Fibroblast of lung (primary cell): ENCODE measurements at regions not wholly inside any gene's neighbourhood (a gene's known extent, or its start where the extent isn't known, plus 50 kb on each side); places are given as distances from the start of the nearest gene placed in this dataset.

Experiments used
- DNase-seq, 2 donors: peaks; one replicate each; pipeline versions ENCODE4 v3.0.0 to v3.0.0-alpha.2; 2010; ENCODE audit warnings: low read depth in 2 of 2
- H2AFZ ChIP-seq: 2 replicates; pipeline ENCODE4 v1.5.1; 2012; ENCODE audit warnings: low read length, control low read depth, inconsistent platforms
- H3K27ac ChIP-seq: 2 replicates; pipeline ENCODE4 v1.5.1; 2011; ENCODE audit warnings: low read length, control low read depth; ENCODE audit not compliant: insufficient read depth
- H3K27me3 ChIP-seq: 2 replicates; pipeline ENCODE4 v1.5.1; 2011; ENCODE audit warnings: mild to moderate bottlenecking, low read length; ENCODE audit not compliant: control insufficient read depth, insufficient read depth
- H3K36me3 ChIP-seq: 2 replicates; pipeline ENCODE4 v1.5.1; 2011; ENCODE audit warnings: low read length; ENCODE audit not compliant: control insufficient read depth, insufficient read depth
- H3K4me1 ChIP-seq: 2 replicates; pipeline ENCODE4 v1.5.1; 2011; ENCODE audit warnings: low read length; ENCODE audit not compliant: control insufficient read depth, insufficient read depth; ENCODE audit errors: extremely low read depth
- H3K4me2 ChIP-seq: 2 replicates; pipeline ENCODE4 v1.5.1; 2011; ENCODE audit warnings: low read length, control low read depth; ENCODE audit not compliant: insufficient read depth; ENCODE audit errors: extremely low read depth
- H3K4me3 ChIP-seq, 4 experiments: fragments of 200-600 bp in 1 of 4; sonication (generic) in 1 of 4; replicated peaks in 1 of 4; 2 replicates each; pipeline ENCODE4 v1.5.1; 2011 to 2016; ENCODE audit warnings: low read length in 4 of 4, low read depth in 3 of 4, mild to moderate bottlenecking in 3 of 4, control low read depth in 2 of 4, inconsistent platforms in 1 of 4, mixed read lengths in 1 of 4; ENCODE audit not compliant: insufficient read depth in 1 of 4; ENCODE audit errors: control extremely low read depth in 1 of 4
- H3K79me2 ChIP-seq: 2 replicates; pipeline ENCODE4 v1.5.1; 2012; ENCODE audit warnings: mild to moderate bottlenecking, low read length, inconsistent platforms; ENCODE audit not compliant: control insufficient read depth, insufficient read depth
- H3K9ac ChIP-seq: 2 replicates; pipeline ENCODE4 v1.5.1; 2011; ENCODE audit warnings: mild to moderate bottlenecking, low read length, control low read depth; ENCODE audit not compliant: insufficient read depth
- H3K9me3 ChIP-seq: 2 replicates; pipeline ENCODE4 v1.5.1; 2012; ENCODE audit warnings: low read depth, low read length; ENCODE audit not compliant: control insufficient read depth, insufficient read depth
- H4K20me1 ChIP-seq: 2 replicates; pipeline ENCODE4 v1.5.1; 2011; ENCODE audit warnings: low read length; ENCODE audit not compliant: control insufficient read depth, insufficient read depth; ENCODE audit errors: extremely low read depth
- CTCF ChIP-seq, 2 donors: IDR thresholded peaks in 1 of 2; conservative IDR thresholded peaks in 1 of 2; 1 replicate in 1 of 2; 2 replicates in 1 of 2; pipeline ENCODE4 v1.5.1; 2011 to 2012; ENCODE audit warnings: low read length in 2 of 2, control low read depth in 1 of 2, inconsistent platforms in 1 of 2, low read depth in 1 of 2, mild to moderate bottlenecking in 1 of 2
- EZH2 ChIP-seq: IDR thresholded peaks from 2 replicates; pipeline ENCODE4 v1.5.1; 2012; ENCODE audit warnings: low read length, control low read depth, mild to moderate bottlenecking; ENCODE audit errors: missing control alignments

- H3K9me3 ChIP-seq: no peaks in the 10 kb centered on the region
These were observed 155.7 kb upstream of the STEAP1 start for GRCh38 chr7:89998554-89998953.

DNA sequence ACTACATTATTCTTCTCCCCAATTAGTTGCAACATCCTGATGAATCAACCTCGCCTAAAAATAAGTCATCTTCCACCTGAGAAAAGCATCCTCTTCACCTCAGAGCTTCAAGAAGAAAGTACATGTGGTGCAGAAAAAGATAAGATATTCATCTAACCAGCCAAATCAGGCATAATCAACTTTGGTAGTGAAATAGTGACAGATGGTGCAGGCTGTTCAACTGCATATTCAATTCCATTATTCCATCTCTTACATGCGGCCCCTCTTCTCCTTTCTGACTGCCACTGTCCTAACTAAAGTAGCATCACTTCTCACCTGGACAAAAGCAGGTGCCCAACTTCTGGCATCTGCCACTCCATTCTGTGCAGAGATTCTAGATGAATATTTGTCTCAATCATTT lies 148.4 kb upstream of the STEAP1 start:
- Histone ChIP-seq H3K4me1 (no peaks in the 10 kb centered on the region), H2AFZ (no peak overlapping the region), H4K20me1 (no peaks in the 10 kb centered on the region), H3K9ac (no peak overlapping the region), H3K79me2 (no peaks in the 10 kb centered on the region), H3K36me3 (no peaks in the 10 kb centered on the region), H3K4me2 (no peak overlapping the region), H3K4me3 (no peak overlapping the region), H3K27ac (no peak overlapping the region), H3K9me3 (no peaks in the 10 kb centered on the region), H3K27me3 (no peaks in the 10 kb centered on the region)
- TF ChIP-seq CTCF (conservative IDR thresholded peaks at IDR 0.05 in 1 of 2, IDR thresholded peaks at IDR 0.05 in 1 of 2; ENCODE audit: low read depth in 1 of 2, low read length in 2 of 2) (no peak), EZH2 (no peak)
- no peak for DNase-seq

More at GRCh38 chr7:89998554-89998953, 155.7 kb upstream of the STEAP1 start:
- Histone ChIP-seq H4K20me1 (no peaks in the 10 kb centered on the region), H3K9ac (no peak overlapping the region), H3K4me2 (no peak overlapping the region), H3K4me1 (no peaks in the 10 kb centered on the region), H3K79me2 (no peaks in the 10 kb centered on the region), H3K4me3 (no peak overlapping the region), H3K27ac (no peak overlapping the region), H2AFZ (no peak overlapping the region), H3K36me3 (no peaks in the 10 kb centered on the region), H3K27me3 (no peaks in the 10 kb centered on the region)
- DNase-seq: no peak
- TF ChIP-seq EZH2 (no peak), CTCF (conservative IDR thresholded peaks at IDR 0.05 in 1 of 2, IDR thresholded peaks at IDR 0.05 in 1 of 2; ENCODE audit: low read depth in 1 of 2, low read length in 2 of 2) (no peak)

- H3K4me1 ChIP-seq: no peaks in the 10 kb centered on the region
- no peak for DNase-seq
- TF ChIP-seq CTCF (conservative IDR thresholded peaks at IDR 0.05 in 1 of 2, IDR thresholded peaks at IDR 0.05 in 1 of 2; ENCODE audit: low read depth in 1 of 2, low read length in 2 of 2): no peak
- no peak for TF ChIP-seq EZH2
- H3K4me3 ChIP-seq: no peak overlapping the region
- H3K79me2 ChIP-seq: no peaks in the 10 kb centered on the region
- no peaks in the 10 kb centered on the region for H3K9me3 ChIP-seq
- no peak overlapping the region for H3K4me2 ChIP-seq
- H3K36me3 ChIP-seq: no peaks in the 10 kb centered on the region
- no peak overlapping the region for H3K9ac ChIP-seq
- no peaks in the 10 kb centered on the region for H3K27me3 ChIP-seq
- H2AFZ ChIP-seq: no peak overlapping the region
- no peak overlapping the region for H3K27ac ChIP-seq
- no peaks in the 10 kb centered on the region for H4K20me1 ChIP-seq
These were observed 147.1 kb upstream of the STEAP1 start for GRCh38 chr7:90007001-90007654.
